ENCODE measurements at regions not wholly inside any gene's neighbourhood (a gene's known extent, or its start where the extent isn't known, plus 50 kb on each side); places are given as distances from the start of the nearest gene placed in this dataset.

- H3K4me3 ChIP-seq (ENCODE audit: low read depth, low read length), result no peak overlapping the region
- DNase-seq (ENCODE audit: low read depth), result no peak
- no peak for TF ChIP-seq CTCF (IDR thresholded peaks at IDR 0.05; ENCODE audit: control insufficient read depth, extremely low read depth, insufficient read depth)
Measured at GRCh38 chr13:23996456-23996855, 99.2 kb upstream of the C1QTNF9B start.

- no peak for DNase-seq (ENCODE audit: low read depth)
- TF ChIP-seq CTCF (IDR thresholded peaks at IDR 0.05; ENCODE audit: control insufficient read depth, extremely low read depth, insufficient read depth), result no peak
- H3K4me3 ChIP-seq (ENCODE audit: low read depth, low read length), result no peak overlapping the region
Measured at GRCh38 chr13:23999424-23999823, 102.1 kb upstream of the C1QTNF9B start.

GRCh38 chr13:24002206-24002815, 105.0 kb upstream of the C1QTNF9B start:
- H3K4me3 ChIP-seq (ENCODE audit: low read depth, low read length), result no peak overlapping the region
- no peak for TF ChIP-seq CTCF (IDR thresholded peaks at IDR 0.05; ENCODE audit: control insufficient read depth, extremely low read depth, insufficient read depth)
- no peak for DNase-seq (ENCODE audit: low read depth)

- no peak overlapping the region for H3K4me3 ChIP-seq (ENCODE audit: low read depth, low read length)
- DNase-seq (ENCODE audit: low read depth), result no peak
- TF ChIP-seq CTCF (IDR thresholded peaks at IDR 0.05; ENCODE audit: control insufficient read depth, extremely low read depth, insufficient read depth), result no peak
Measured at GRCh38 chr13:24004142-24004899, 107.0 kb upstream of the C1QTNF9B start.

GRCh38 chr13:24004971-24005370, 107.7 kb upstream of the C1QTNF9B start:
- DNase-seq (ENCODE audit: low read depth), result no peak
- no peak for TF ChIP-seq CTCF (IDR thresholded peaks at IDR 0.05; ENCODE audit: control insufficient read depth, extremely low read depth, insufficient read depth)
- no peak overlapping the region for H3K4me3 ChIP-seq (ENCODE audit: low read depth, low read length)

- no peak for DNase-seq (ENCODE audit: low read depth)
- TF ChIP-seq CTCF (IDR thresholded peaks at IDR 0.05; ENCODE audit: control insufficient read depth, extremely low read depth, insufficient read depth), result no peak
- no peak overlapping the region for H3K4me3 ChIP-seq (ENCODE audit: low read depth, low read length)
Measured at GRCh38 chr13:24005755-24006281, 108.5 kb upstream of the C1QTNF9B start.
